ENCODE measurements at regions not wholly inside any gene's neighbourhood (a gene's known extent, or its start where the extent isn't known, plus 50 kb on each side); places are given as distances from the start of the nearest gene placed in this dataset.

DNA sequence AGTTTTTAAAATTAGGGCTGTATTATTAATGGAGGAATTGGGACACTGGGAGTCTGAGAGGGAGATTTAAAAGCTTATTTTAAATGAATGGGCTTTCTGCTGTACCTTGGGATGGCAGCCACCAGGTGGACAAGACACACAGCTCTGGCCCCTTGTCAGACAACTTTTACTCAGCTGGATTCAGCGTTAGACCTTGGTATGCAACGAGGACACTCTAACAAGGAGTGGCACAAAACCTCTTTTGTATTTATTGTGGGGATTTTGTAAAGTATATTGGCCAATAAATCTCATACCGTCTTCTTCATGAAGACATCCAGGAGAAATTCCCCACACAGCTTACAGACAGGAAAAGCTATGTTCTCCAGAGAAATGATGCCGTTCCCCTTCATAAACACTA lies 105.7 kb downstream of the LCA5 start:
- Histone ChIP-seq H3K9me3 (ENCODE audit: control insufficient read depth, low read length) (no peaks in the 10 kb centered on the region), H3K27me3 (ENCODE audit: control insufficient read depth, insufficient read depth, low read length, poor library complexity, severe bottlenecking) (no peaks in the 10 kb centered on the region), H3K36me3 (ENCODE audit: control insufficient read depth, insufficient read depth, low read length) (no peaks in the 10 kb centered on the region), H3K4me1 (ENCODE audit: control insufficient read depth, insufficient read depth, low read length) (no peaks in the 10 kb centered on the region), H3K27ac (ENCODE audit: insufficient read depth, low read depth, low read length, poor library complexity, severe bottlenecking) (no peak overlapping the region), H3K4me3 (ENCODE audit: insufficient read depth, low read depth, low read length) (no peak overlapping the region)
- WGBS, 2 experiments: 76 to 90% methylated on average over 4 of the region's 4 CpGs

DNA sequence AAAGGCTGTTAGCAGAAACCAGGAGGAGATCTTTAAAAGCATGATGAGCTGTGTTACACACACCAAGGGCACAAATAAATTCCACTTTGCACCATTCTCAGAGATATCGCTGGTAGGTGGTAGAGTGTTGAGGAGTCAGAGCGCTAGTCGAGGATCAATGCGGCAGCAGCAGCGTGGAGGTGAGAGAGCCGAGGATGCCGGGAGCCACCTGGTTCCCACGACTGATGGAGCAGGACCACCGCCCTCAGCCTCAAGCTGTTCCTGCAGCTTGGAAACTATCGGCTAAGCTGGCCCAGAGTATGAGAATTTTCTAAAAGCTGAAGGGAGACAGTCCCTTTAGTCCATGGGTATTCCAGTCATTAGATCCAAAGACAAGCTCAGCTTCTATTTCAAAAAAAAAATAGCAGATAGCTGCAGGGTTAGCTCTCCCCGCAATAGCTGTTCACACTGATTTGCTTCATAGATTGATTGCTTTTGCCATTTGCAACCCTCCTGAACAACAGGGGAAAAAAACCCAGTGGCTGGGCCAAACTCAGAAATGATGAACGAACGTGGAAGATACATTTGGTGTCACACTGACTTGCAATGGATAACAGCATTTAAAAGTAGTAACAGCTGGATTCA lies 106.2 kb downstream of the LCA5 start:
- Histone ChIP-seq H3K36me3 (ENCODE audit: control insufficient read depth, insufficient read depth, low read length) (no peaks in the 10 kb centered on the region), H3K27me3 (ENCODE audit: control insufficient read depth, insufficient read depth, low read length, poor library complexity, severe bottlenecking) (no peaks in the 10 kb centered on the region), H3K9me3 (ENCODE audit: control insufficient read depth, low read length) (no peaks in the 10 kb centered on the region), H3K27ac (ENCODE audit: insufficient read depth, low read depth, low read length, poor library complexity, severe bottlenecking) (no peak overlapping the region), H3K4me1 (ENCODE audit: control insufficient read depth, insufficient read depth, low read length) (no peaks in the 10 kb centered on the region), H3K4me3 (ENCODE audit: insufficient read depth, low read depth, low read length) (no peak overlapping the region)
- 93 to 97% methylated on average over 13 of the region's 13 CpGs for WGBS, 2 experiments

DNA sequence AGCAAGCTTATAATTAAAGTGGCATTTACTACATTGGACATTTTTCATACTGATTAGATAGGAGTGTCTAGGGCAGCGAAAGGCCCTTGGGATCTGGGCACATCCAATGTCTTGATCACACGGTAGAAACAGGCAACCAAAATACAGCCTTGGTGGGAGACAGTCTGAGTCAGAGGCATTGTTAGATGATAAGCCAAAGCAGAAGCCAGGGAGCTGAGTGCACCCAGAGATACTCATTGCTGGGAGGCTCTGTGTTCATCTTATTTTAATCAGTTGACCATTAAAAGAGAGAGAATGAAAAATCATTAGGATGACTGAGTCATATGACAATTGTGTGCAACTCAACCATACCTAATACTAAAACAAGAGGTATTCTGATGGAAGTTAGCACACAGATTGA lies 109.5 kb downstream of the LCA5 start:
- Histone ChIP-seq H3K27ac (ENCODE audit: insufficient read depth, low read depth, low read length, poor library complexity, severe bottlenecking) (no peak overlapping the region), H3K4me3 (ENCODE audit: insufficient read depth, low read depth, low read length) (no peak overlapping the region)
- 92% methylated on average over 2 of the region's 2 CpGs for WGBS, 2 experiments

DNA sequence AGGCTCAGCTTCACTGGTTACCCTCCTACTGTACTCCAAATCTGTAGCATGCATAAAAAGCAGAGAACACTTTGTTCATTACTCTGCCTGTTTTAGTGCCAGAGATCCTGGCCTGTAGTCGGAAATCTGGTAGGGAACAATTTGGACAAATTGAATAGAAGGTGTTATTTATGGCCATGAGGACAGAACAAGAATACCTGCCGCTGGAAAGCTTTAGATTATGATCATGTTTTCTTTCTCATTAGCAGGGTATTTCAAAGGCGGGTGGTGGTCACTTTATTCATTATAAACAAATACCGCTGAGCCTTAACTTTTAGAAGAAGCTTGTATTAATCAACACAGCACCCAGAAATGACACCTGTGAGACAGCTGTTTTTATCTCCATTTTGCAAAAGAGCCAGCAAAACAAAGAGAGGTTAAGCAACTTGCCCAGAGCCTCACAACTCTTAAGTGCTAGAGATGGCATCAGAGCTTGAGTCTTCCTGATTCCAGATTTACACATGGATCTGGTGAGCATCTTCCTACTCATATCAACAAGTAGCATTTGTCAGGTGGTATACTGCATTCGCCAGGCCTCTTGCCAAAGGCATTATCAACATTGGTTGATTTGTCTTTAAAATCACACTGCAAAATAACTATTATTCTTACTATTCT lies 110.5 kb downstream of the LCA5 start:
- no peak overlapping the region for H3K27ac ChIP-seq (ENCODE audit: insufficient read depth, low read depth, low read length, poor library complexity, severe bottlenecking)
- no peaks in the 10 kb centered on the region for H3K9me3 ChIP-seq (ENCODE audit: control insufficient read depth, low read length)
- no peaks in the 10 kb centered on the region for H3K4me1 ChIP-seq (ENCODE audit: control insufficient read depth, insufficient read depth, low read length)
- H3K27me3 ChIP-seq (ENCODE audit: control insufficient read depth, insufficient read depth, low read length, poor library complexity, severe bottlenecking): no peaks in the 10 kb centered on the region
- WGBS, 2 experiments: 94 to 97% methylated on average over 5 of the region's 5 CpGs
- no peaks in the 10 kb centered on the region for H3K36me3 ChIP-seq (ENCODE audit: control insufficient read depth, insufficient read depth, low read length)
- no peak overlapping the region for H3K4me3 ChIP-seq (ENCODE audit: insufficient read depth, low read depth, low read length)

More for the DNA sequence above, 109.5 kb downstream of the LCA5 start:
- H3K9me3 ChIP-seq (ENCODE audit: control insufficient read depth, low read length): no peaks in the 10 kb centered on the region
- no peaks in the 10 kb centered on the region for H3K4me1 ChIP-seq (ENCODE audit: control insufficient read depth, insufficient read depth, low read length)
- H3K27me3 ChIP-seq (ENCODE audit: control insufficient read depth, insufficient read depth, low read length, poor library complexity, severe bottlenecking): no peaks in the 10 kb centered on the region
- no peaks in the 10 kb centered on the region for H3K36me3 ChIP-seq (ENCODE audit: control insufficient read depth, insufficient read depth, low read length)

DNA sequence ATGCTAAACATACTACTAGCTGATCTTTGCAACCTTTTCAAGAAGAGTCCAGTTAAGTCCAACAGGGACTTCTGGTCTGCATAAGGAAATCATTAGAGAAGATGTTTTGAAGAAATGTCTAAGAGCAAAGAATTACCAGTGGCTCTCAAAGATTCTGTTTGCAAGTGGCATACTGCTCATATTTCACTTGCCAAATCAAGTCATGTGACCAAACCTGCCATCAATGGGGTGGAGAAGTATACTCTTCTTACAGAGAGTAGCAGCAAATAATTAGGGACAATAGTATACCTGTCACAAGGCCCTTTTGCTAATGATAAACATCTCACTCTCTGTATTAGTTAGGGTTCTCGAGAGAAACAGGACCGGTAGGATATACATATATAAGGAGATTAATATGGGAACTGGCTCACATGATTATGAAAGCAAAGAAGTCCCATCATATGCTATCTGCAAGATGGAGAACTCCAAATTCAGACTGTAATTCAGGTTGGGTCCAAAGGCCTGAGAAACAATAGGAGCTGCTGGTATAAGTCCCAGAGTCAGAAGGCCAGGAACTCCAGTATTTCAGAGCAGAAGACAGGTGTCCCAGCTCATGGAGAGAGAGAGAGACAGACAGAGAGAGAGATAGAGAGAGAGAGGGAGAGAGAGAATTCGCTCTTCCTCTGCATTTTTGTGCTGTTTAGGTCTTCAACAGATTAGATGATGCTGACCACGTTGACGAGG lies 111.5 kb downstream of the LCA5 start:
- no peak overlapping the region for H3K27ac ChIP-seq (ENCODE audit: insufficient read depth, low read depth, low read length, poor library complexity, severe bottlenecking)
- H3K9me3 ChIP-seq (ENCODE audit: control insufficient read depth, low read length): no peaks in the 10 kb centered on the region
- 87 to 93% methylated on average over 5 of the region's 5 CpGs for WGBS, 2 experiments
- no peak overlapping the region for H3K4me3 ChIP-seq (ENCODE audit: insufficient read depth, low read depth, low read length)
- H3K27me3 ChIP-seq (ENCODE audit: control insufficient read depth, insufficient read depth, low read length, poor library complexity, severe bottlenecking): no peaks in the 10 kb centered on the region
- H3K4me1 ChIP-seq (ENCODE audit: control insufficient read depth, insufficient read depth, low read length): no peaks in the 10 kb centered on the region
- no peaks in the 10 kb centered on the region for H3K36me3 ChIP-seq (ENCODE audit: control insufficient read depth, insufficient read depth, low read length)

DNA sequence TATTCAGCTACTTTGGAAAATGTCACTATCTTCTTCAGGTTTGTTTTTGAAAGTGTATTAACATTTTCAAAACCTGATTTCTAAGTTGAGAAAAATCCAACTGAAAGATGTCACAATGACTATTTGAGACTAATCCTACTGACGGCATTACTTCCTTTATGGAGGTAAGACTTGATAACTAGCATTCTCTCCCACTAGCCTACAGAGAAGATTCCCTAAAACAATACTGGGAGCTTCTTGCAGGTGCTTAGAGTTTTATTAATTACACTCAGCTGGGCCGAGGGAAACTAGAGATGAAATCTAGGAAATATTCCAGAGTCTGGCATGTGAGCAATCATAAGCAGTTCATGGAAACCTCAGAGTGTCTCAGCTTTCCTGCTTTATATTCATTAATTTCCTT lies 114.0 kb downstream of the LCA5 start:
- Histone ChIP-seq H3K4me3 (ENCODE audit: insufficient read depth, low read depth, low read length) (no peak overlapping the region), H3K36me3 (ENCODE audit: control insufficient read depth, insufficient read depth, low read length) (no peaks in the 10 kb centered on the region), H3K27ac (ENCODE audit: insufficient read depth, low read depth, low read length, poor library complexity, severe bottlenecking) (no peak overlapping the region), H3K9me3 (ENCODE audit: control insufficient read depth, low read length) (no peaks in the 10 kb centered on the region), H3K4me1 (ENCODE audit: control insufficient read depth, insufficient read depth, low read length) (no peaks in the 10 kb centered on the region), H3K27me3 (ENCODE audit: control insufficient read depth, insufficient read depth, low read length, poor library complexity, severe bottlenecking) (no peaks in the 10 kb centered on the region)
- 88 to 96% methylated on average over 2 of the region's 2 CpGs for WGBS, 2 experiments

DNA sequence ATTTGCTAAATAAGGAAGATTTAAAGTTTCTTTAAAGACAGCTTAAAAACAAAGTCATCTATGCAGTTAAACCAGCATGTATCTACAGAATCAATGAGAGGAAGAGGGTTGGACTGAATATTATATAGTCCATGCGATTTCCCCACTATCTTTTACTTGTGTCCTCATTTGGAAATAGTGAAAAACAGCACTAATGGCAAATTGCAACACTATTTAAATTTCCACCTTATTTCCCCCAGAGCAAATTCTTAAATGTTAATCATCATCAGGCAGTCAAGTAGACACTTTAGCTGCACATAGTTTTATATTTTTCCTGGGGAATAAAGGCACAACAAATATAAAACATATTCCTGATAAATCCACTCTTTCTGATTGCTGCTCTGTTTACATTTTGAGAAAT lies 114.6 kb downstream of the LCA5 start:
- no peak overlapping the region for H3K27ac ChIP-seq (ENCODE audit: insufficient read depth, low read depth, low read length, poor library complexity, severe bottlenecking)
- H3K4me1 ChIP-seq (ENCODE audit: control insufficient read depth, insufficient read depth, low read length): no peaks in the 10 kb centered on the region
- H3K4me3 ChIP-seq (ENCODE audit: insufficient read depth, low read depth, low read length): no peak overlapping the region
- H3K27me3 ChIP-seq (ENCODE audit: control insufficient read depth, insufficient read depth, low read length, poor library complexity, severe bottlenecking): no peaks in the 10 kb centered on the region
- no peaks in the 10 kb centered on the region for H3K9me3 ChIP-seq (ENCODE audit: control insufficient read depth, low read length)
- H3K36me3 ChIP-seq (ENCODE audit: control insufficient read depth, insufficient read depth, low read length): no peaks in the 10 kb centered on the region
- WGBS, 2 experiments: 75 to 90% methylated on average over 1 of the region's 1 CpG

DNA sequence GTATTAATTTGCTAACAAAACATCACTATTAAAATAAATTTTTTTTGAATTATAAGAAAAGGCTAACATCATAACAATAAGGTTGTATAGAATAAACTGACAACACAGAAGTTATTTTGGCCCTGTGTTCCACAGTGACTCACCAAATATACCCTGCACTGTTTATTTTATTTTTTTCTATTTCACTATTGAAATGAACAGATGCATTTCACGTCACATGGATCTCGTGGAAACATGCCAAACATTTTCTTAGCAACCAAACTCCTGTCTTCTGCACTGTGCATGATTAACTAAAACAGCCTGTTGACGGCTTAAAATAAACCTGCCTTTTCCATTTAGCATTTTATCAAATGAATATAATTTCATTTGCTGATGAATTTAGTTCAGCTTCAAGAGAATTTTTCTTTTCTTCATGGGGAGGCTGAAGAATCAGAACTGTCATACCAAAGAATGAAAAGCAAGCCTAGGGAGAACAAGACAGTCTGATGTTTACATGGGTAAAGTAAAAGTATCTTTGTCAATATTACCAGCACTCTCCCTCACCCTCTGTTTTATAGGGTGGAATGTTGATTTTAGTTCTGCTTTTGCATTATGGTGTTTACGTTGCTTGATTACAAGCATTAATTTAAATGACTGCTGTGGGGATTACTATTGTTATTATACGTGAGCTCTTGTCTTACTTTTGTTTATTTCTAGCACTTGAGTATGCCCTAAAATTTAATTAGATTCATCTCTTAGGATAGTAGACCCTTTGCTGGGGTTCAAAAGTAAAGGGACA lies 115.3 kb downstream of the LCA5 start:
- H3K9me3 ChIP-seq (ENCODE audit: control insufficient read depth, low read length): no peaks in the 10 kb centered on the region
- no peaks in the 10 kb centered on the region for H3K4me1 ChIP-seq (ENCODE audit: control insufficient read depth, insufficient read depth, low read length)
- WGBS, 2 experiments: 90 to 94% methylated on average over 4 to 5 of the region's 5 CpGs
- no peak overlapping the region for H3K27ac ChIP-seq (ENCODE audit: insufficient read depth, low read depth, low read length, poor library complexity, severe bottlenecking)
- no peaks in the 10 kb centered on the region for H3K36me3 ChIP-seq (ENCODE audit: control insufficient read depth, insufficient read depth, low read length)
- H3K27me3 ChIP-seq (ENCODE audit: control insufficient read depth, insufficient read depth, low read length, poor library complexity, severe bottlenecking): no peaks in the 10 kb centered on the region
- no peak overlapping the region for H3K4me3 ChIP-seq (ENCODE audit: insufficient read depth, low read depth, low read length)

DNA sequence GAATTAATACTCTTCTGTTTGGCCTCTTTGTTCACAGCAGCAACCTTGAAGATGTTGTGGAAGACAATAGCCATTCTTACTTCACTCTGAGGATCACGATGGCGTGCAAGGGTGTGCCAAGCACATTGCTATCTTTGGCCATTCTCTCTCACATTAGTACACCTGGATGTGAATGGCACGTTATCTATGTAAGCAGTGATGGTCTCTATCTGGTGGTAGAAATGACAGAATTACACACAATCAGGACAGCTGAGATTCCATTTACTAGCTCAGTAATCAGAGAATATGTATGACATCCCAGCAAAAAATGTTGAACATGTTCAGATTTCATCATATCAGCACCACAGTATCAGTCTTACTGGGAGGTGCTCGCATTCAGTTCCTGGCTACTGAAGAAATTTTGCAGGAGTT lies 116.2 kb downstream of the LCA5 start:
- Histone ChIP-seq H3K27me3 (ENCODE audit: control insufficient read depth, insufficient read depth, low read length, poor library complexity, severe bottlenecking) (no peaks in the 10 kb centered on the region), H3K4me3 (ENCODE audit: insufficient read depth, low read depth, low read length) (no peak overlapping the region), H3K36me3 (ENCODE audit: control insufficient read depth, insufficient read depth, low read length) (no peaks in the 10 kb centered on the region), H3K27ac (ENCODE audit: insufficient read depth, low read depth, low read length, poor library complexity, severe bottlenecking) (no peak overlapping the region), H3K9me3 (ENCODE audit: control insufficient read depth, low read length) (no peaks in the 10 kb centered on the region), H3K4me1 (ENCODE audit: control insufficient read depth, insufficient read depth, low read length) (no peaks in the 10 kb centered on the region)
- WGBS, 2 experiments: 97 to 100% methylated on average over 4 of the region's 4 CpGs

DNA sequence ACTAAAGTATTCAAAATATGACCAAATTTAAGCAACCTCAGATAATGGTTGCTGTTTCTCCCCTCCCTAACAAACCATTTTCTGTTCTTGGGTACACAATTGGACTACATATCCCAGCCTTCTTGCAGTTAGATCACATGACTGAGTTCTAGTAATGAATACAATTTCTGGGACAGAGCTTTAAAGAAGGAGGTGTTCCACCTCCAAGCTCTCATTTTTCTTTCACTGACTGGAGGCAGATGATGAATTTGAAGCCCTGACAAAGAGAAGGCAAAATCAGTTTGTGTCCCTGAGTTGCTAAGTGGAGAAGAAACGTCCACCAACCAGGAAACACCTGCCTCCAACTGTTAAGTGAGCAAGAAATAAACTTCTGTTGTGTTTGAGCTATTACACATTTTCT lies 117.2 kb downstream of the LCA5 start:
- WGBS, 2 experiments: 86% methylated on average over 1 of the region's 1 CpG
- Histone ChIP-seq H3K27ac (ENCODE audit: insufficient read depth, low read depth, low read length, poor library complexity, severe bottlenecking) (no peak overlapping the region), H3K9me3 (ENCODE audit: control insufficient read depth, low read length) (no peaks in the 10 kb centered on the region), H3K27me3 (ENCODE audit: control insufficient read depth, insufficient read depth, low read length, poor library complexity, severe bottlenecking) (no peaks in the 10 kb centered on the region), H3K4me1 (ENCODE audit: control insufficient read depth, insufficient read depth, low read length) (no peaks in the 10 kb centered on the region), H3K36me3 (ENCODE audit: control insufficient read depth, insufficient read depth, low read length) (no peaks in the 10 kb centered on the region), H3K4me3 (ENCODE audit: insufficient read depth, low read depth, low read length) (no peak overlapping the region)

All from ectodermal cell (in vitro differentiated cells).